Fibroblast of the conjunctiva (primary cell): ENCODE measurements at regions not wholly inside any gene's neighbourhood (a gene's known extent, or its start where the extent isn't known, plus 50 kb on each side); places are given as distances from the start of the nearest gene placed in this dataset.
A peak's percentile ranks its signal among the peaks of the same experiment; 100 is the strongest.
"Not testable (repeated sequence)": the region's sequence is repeated elsewhere in the genome, so short reads cannot be mapped to it uniquely, and the experiment has no call there.

Experiments
- DNase-seq: peaks from one replicate; pipeline ENCODE4 v3.0.0-alpha.2; 2010; ENCODE audit warnings: low read depth

DNA sequence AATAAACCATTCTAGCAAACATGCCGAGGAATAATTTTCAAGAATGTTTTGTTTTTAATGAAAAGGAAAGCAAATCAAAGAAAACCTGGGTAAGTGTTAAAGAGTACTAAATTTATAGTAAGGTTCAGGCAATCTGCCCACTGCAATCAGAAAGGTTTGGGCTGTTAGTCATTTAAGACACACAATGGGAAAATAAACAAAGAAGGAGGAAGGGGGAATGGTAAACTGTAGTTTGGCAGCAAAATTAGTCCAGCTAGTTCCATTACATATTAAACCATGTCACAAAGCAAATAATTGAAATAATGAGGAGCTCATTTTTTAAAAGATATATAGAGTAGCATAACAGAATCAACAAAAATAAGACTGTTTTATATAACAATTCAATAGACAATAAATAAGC lies 87.5 kb upstream of the COPS8 start:
- no peak for DNase-seq

DNA sequence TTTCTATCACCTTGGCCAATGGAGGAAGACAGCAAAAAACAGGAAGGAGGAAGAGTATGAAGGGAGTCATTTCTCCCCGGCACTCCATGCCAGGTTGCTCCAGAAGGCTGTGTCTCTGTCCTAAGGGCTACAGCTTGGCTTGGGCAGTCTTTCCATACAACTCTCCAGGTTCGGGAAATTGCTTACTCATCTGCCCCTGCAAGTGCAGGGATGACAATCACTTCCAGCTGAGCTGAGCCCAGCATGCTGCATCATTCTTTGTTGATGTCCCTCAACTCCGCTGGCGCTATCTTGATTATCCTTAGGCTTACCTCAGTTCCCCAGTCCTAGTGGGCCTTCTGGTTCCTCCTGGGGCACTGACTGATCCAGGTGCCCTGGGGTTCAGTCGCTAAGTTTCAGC lies 86.9 kb upstream of the COPS8 start:
- no peak for DNase-seq

DNA sequence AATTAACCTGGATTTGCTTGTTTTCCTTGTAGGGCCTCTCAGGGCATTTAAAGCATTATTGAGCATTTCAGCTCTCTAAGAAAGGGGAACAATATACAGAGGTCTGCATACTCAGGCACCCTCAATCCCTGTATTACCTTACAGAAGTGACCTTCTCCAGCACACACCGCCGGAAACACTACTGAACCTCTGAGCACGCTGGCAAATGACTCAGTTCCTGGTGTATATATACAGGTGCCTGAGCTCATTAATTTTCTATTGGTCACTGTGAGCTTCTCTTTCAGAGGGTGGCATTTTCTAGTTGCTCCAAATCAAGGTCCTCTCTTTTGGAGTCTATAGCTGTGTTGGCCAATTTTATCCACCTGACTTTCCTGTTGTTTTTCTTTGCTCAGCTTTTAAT lies 85.2 kb upstream of the COPS8 start:
- DNase-seq, result no peak

DNA sequence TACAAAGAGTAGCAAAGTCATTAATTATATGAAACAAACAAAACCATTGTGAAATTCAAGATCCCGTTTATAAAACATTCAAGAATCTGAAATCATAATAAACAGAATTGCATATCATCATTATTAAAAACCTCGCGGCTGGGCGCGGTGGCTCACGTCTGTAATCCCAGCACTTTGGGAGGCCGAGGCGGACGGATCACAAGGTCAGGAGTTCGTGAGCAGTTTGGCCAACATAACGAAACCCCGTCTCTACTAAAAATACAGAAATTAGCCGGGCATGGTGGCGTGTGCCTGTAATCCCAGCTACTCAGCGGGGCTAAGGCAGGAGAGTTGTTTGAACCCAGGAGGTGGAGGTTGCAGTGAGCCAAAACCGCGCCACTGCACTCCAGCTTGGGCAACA lies 80.3 kb upstream of the COPS8 start:
- DNase-seq, result not testable (repeated sequence)

DNA sequence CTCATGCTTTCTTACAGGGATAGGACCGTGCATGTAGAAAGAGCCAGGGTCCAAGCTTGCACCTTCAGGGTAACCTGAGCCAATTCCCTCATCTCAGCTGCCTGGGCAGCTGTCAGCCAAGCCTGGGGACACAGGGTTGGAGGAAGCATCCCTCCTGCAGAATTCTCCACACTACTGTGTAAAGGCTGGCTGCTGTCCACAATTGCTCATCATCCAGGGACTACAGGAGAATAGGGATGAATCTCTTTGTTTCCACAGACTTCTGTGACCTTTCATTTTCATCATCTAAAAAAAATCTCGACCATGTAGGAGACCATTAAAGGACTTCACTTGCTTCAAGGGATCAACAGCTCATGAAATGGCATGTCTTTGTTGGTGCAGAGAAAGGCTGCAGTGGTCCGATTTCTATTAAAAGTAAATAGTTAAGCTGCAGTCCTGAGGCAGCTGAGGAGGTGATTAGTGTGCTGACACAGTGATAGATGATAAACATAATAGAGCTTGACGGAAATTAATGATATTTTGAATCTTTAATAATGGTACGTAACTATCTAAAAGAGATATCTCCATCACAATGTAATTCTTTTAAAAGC lies 74.4 kb upstream of the COPS8 start:
- no peak for DNase-seq

DNA sequence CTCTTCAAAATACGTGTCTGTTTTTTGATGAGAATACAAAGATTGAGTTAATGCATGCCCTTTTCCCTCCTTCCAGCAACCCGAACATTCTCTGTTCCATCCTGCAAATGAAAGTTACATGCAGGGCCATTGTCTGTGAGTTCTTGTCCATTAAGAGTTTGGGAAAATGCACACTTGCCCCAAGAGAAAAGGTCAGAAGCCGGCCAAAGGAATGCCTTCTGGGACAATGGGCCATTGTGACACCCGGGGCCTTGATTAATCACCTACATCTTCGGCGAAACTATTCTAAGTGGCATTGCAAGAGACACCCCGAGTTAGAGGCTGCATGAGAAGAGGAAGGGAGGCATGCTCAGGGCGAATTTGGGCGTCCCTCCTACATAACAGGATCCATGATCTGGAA lies 73.7 kb upstream of the COPS8 start:
- DNase-seq, result no peak

DNA sequence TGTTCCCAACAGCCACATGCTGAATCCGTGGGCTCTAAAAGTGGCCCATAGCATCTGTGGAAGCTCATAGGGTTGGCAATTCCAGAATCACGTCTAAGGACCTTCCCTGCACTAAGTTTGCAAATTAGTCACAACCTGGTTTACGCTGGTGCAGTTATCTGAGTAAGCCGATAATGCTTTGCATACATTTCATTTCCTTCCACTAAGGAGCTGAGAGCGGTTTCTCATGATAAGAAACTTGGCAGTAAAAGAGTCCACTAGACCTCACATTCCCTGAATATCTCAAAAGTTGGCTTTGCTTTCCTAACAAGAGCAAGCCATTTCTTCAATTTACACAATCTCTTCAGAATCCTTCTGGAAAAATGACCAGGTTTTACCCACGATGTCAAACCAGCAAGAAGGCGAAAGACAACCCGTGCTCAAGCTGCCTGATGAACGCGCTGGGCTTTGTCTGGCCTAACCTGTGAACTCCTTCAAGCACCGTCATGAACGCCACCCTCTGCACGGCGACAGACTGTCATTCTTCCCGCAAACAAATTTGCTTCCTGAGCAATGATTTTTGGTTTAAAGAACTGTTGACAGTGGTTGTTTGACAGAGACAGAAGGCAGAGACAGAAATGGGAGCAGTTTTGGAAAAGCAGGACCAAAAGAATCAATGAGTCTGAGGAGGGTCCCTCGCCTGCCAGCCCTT lies 73.0 kb upstream of the COPS8 start:
- DNase-seq, result peak; percentile 2

DNA sequence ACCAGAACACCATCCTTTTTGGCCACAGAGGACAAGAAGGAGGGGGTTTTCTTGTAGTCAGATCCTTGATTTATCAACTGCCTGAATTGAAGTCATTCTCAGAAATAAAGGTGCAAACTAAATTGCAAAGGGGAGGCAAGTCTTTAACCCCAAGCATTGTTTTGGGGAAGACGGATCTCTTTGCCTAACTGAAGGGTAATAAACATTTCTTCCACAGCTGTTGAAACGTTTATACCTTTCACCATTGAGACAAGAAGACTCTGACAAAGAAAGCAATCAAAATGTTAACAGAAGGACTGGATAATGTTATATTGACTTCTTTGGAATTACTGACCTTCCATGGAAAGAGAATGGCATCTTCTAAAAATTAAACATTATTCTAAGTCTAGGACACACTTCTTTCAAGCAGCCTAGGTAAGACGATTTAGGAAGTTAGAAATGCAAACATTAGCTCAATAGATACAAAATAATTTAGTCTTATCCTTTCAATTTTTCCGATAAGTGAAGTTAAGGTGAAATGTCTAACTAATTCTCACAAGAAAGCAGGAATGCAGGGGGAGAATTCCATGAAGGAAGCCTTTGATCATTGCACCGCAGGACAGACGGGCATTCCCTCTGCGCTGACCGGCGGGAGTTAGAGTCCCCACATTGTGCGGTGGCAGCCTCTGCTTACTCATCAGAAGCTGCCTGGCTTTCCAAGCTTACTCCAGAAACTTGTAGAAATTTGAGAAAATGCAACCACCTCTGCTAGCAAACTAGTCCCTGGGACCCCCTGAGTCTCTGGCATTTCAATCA lies 69.4 kb upstream of the COPS8 start:
- DNase-seq, result no peak

DNA sequence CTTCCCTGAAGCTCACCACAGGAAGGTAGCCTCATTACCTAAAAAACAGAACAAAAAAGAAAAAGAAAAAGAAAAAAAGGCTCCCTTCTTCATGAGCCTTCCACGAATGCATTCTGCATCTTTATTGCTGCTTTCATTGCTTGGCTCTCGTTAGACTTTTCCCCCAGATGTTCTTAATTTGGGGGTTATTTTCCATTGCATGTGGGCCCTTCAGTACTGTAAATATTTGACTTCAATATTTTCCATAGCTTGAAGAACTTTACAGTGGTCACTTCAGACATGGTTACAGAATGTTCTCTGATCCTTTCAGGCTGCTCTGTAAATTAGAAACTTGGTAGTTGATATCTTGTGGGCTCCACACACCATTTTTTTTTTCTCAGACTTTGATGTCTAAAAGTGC lies 65.6 kb upstream of the COPS8 start:
- peak; percentile 64 for DNase-seq

DNA sequence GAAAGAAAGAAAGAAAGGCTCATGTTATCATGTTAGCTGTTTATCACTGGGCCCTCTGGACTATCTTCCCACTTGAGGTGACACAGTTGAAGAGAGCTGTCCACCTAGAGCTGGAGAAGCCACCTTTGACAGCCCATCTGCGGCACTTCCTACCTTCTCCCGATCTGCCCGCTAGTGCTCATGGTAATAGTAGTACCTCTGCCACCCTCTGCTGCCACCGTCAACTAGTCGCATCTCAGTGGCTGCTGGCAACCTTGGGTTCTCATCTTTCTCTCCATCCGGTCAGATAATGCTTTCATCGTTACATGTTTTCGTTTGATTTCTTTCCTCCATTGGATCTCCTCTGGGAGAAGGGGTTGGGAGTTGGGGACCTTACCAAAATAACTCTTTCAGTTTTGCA lies 63.2 kb upstream of the COPS8 start:
- DNase-seq, result no peak

DNA sequence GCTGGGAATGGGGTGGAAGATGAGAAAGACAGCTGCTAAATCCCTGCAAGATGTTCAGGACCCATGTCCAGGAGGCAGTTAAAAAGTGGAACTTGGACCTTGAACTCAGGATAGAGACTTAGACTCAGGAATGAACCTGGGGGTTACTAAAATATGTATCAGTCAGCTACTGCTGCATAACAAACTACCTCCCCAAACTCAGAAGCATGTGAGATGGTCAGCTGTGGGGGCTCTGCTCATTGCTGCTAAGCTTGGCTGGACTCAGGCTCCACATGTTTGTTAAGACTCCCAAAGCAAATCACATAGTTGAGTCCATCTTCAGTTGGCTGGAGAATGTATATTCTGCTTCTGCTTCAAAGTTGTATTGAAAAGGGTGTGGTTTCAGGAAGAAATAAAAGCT lies 61.4 kb upstream of the COPS8 start:
- DNase-seq, result no peak

DNA sequence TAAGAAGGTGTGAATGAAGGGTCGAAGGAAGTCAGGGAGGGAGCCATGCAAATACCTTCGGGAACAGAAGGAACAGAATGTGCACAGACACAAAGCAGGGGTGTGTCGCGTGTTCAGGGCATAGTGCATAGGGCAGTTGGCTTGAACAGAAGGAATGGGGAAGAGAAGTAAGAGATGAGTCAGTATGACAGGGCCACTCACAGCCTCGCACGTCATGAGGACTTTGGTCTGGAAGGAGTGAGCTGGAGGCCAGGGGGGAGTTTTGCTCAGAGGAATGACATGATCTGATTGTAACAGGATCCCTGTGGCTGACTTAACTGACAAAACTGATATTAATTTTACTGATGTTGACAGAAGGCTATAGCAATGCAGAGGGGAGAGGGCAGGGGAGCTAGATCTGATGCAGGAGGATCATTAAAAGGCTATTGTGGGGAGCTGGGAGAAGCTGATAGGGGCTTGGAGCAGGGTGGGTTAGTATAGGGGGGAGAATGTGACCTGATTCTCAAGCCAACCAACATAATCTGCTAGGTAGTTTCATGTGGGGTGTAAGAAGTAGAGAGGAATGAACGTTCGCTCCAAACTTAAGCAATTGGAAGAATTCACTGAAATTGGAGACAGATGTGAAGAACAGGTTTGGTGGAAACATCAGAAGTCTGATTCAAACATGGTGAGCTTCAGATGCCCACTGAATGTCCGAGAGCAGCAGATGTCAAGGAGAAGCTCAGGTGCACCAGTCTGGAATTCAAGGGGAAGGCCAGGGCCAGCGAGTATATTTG lies 60.4 kb upstream of the COPS8 start:
- DNase-seq, result peak; percentile 87

DNA sequence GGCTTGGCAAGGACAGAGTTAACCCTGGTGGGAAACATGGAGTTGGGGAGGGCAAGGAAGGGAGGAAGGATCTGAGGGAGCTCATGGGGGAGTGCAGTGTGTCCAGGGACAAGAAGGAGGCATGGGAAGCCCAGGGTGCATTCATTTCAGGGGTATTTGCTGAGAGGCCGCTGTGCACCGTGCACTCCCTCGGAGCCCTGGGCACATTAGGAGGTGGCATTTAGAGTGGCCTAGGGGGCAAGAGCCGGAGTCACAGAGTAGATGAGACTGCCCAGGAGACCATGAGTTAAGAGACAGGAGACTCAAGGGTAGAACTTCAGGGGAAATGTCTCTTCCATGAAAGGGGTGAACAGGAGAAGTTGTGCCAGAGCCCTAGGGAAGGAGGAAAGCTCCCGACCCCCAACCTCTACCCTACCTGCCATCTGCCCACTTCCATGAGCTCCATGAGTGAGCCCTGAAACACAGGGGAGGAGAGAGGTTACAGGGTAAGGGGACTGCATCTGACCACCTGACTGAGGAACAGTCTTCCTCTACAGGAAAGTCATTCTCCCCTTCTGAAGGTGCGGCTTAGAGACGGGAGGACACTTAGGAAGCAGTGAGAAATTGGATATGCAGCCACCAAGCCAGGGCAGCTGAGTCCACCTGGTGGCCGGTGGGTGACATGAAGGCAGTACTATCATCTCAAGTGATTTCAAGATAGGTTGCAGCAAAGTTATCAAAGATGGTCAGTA lies 58.5 kb upstream of the COPS8 start:
- peak; percentile 68 for DNase-seq

DNA sequence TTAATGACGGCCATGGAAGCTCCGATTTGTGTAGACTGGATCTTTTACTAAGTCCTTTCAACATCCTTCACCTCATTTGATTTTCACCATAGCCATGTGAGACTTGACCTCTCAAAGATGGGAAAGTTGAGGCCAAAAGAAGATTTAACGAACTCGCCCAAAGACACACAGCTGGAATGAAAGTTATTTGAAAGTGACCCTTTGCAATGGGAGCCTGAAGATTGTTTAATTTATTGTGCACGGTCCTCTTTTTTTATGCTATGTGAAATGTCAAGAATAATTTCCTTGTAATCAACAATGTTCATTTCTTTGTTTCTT lies 58.0 kb upstream of the COPS8 start:
- no peak for DNase-seq

DNA sequence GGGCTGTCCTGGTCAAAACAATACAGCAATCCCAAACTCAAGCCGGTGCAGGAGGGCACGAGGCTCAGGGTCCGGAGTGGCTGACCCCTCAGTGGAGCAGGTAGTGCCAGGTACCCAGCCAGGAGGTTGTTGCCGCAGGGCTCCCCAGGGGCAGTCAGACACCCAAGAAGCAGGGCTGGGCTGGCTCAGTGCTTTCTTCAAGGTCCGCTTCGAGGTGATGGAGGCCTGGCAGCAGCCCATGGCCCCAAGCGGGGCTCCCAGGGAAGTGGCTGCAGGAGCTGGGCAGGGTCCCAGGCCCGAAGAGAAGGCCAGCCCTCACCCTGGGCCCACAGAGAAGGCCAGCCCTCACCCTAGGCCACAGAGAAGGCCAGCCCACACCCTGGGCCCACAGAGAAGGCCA lies 55.3 kb upstream of the COPS8 start:
- DNase-seq, result no peak

DNA sequence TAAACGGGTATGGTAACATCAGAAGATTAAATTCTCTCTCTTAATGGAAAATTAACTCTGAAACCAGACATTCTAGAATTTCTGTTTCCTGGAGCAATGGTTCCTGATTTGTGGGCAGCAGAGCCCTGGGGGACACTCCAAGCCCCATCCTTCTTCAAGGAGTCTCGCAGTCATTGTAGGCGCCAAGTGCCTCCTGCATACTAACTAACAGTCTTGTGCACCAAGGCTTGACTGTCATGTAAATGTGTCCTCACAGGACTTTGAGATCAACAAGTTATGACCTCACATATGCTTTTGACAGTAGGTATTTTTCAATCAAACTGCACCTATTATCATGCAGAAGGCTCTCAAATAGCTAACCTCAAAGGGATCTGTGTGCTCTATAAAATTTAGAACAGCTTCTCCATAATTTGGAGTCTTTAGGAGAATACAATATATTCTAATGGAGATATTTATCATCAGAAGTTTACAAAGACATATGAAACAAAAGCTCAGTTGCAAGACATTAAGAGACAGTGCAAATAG lies 52.1 kb upstream of the COPS8 start:
- DNase-seq, result no peak

DNA sequence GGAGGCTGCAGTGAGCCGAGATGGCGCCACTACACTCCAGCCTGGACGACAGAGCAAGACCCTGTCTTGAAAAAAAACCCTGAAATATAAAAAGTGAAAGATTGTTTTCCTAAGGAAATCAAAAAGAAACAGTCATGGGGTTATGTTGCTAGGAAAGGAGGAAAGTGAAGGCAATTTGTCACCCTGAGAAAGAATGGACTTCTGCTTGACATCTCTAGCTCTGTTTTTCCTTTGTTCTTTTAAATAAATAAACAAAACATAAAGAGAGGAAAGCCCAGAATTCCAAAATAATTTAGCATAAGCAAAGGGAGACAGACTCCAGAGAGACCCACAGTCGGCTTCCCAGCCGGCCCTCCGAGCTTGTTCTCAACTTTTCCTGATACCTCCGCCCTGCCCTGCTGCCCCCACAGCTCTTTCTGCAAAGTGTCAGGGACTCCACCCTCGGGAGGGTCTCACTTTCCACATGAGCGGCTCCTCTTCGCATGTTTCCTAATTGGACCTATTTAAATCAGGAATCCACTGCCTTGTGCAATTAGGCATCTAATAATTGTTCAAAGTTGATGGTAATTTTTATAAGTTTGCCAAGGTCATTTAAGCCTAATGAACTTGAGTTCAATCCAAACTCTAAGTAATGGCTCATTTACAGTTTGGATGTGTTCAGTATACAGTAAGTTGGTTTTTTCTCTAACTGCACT lies 49.8 kb upstream of the COPS8 start:
- DNase-seq, result no peak
